Neural cell (in vitro differentiated cells): ENCODE measurements at regions not wholly inside any gene's neighbourhood (a gene's known extent, or its start where the extent isn't known, plus 50 kb on each side); places are given as distances from the start of the nearest gene placed in this dataset.

Source experiments
- EP300 ChIP-seq: fragments of 450-650 bp; conservative IDR thresholded peaks from 2 replicates; pipeline ENCODE4 v1.6.1; 2014; ENCODE audit warnings: antibody characterized with exemption, mild to moderate bottlenecking, moderate library complexity; ENCODE audit not compliant: poor library complexity, severe bottlenecking
- MXI1 ChIP-seq: fragments of 450-650 bp; conservative IDR thresholded peaks from 2 replicates; pipeline ENCODE4 v1.6.1; 2014; ENCODE audit warnings: antibody characterized with exemption, mild to moderate bottlenecking; ENCODE audit not compliant: poor library complexity, severe bottlenecking
- TF ChIP-seq, protein P1 (sequence below): fragments of 450-650 bp; IDR thresholded peaks from 2 replicates; pipeline ENCODE4 v1.5.1; 2014; ENCODE audit warnings: antibody characterized with exemption, mild to moderate bottlenecking, moderate library complexity; ENCODE audit not compliant: poor library complexity, severe bottlenecking

DNA sequence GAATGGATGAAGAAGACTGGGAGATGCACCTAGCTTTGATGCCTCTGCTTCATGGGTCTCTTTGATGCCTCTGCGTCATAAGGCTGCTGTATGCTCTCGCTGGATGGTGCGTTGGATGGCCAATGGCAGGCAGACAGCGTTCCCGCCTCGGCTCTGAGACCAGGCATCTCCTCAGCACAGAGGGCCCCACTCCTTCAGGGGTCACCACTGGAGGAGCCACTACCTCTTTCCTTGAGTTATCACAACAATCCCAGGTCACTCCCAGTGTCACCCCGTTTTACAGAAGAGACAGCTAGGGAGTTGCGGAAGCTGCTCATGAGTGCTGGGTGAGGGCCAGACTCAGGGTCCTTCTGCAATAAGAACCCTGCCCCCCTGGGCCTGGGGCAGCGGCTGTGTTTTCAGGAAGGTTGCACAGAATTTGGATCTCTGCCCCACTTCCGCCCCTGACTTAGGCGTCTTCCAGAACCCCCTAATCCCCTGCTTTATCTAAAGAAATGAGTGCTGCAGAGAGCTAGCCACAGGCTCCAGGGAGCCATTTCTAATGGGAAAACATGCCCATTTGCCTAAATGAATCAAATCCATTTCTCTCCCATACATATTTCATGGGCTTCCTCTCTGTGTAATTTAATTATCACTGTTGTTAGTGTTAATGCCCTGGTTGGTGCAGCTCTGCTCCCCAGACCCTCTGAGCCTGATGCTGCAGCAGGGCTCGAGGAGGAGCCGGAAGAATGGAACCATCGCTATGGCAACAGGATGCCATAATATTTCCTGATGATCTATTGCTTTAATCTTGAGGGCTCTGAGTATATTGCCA, 131.8 kb upstream of the HS6ST1 start:
- TF ChIP-seq, protein P1, sequence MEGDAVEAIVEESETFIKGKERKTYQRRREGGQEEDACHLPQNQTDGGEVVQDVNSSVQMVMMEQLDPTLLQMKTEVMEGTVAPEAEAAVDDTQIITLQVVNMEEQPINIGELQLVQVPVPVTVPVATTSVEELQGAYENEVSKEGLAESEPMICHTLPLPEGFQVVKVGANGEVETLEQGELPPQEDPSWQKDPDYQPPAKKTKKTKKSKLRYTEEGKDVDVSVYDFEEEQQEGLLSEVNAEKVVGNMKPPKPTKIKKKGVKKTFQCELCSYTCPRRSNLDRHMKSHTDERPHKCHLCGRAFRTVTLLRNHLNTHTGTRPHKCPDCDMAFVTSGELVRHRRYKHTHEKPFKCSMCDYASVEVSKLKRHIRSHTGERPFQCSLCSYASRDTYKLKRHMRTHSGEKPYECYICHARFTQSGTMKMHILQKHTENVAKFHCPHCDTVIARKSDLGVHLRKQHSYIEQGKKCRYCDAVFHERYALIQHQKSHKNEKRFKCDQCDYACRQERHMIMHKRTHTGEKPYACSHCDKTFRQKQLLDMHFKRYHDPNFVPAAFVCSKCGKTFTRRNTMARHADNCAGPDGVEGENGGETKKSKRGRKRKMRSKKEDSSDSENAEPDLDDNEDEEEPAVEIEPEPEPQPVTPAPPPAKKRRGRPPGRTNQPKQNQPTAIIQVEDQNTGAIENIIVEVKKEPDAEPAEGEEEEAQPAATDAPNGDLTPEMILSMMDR: no peak
- TF ChIP-seq MXI1 (no peak), EP300 (peak; percentile 37)
